Naive thymus-derived CD8-positive, alpha-beta T cell (primary cell): ENCODE measurements at regions not wholly inside any gene's neighbourhood (a gene's known extent, or its start where the extent isn't known, plus 50 kb on each side); places are given as distances from the start of the nearest gene placed in this dataset.
"Not testable (repeated sequence)": the region's sequence is repeated elsewhere in the genome, so short reads cannot be mapped to it uniquely, and the experiment has no call there.

Experiments used
- ATAC-seq, 2 donors: fragments of 150-1000 bp; cut with Tn5 transposase in 1 of 2; sonication (Bioruptor Pico), chemical (Tn5 transposase) in 1 of 2; 1 replicate in 1 of 2; 2 replicates in 1 of 2; pipeline ENCODE4 v1.10.0; 2021; ENCODE audit warnings: mild to moderate bottlenecking in 2 of 2, moderate library complexity in 2 of 2
- POLR2A ChIA-PET: fragments of 350-600 bp; sonication (Branson Sonifier 250); formaldehyde crosslinking; loops from one replicate; lab custom pipeline; 2021; ENCODE audit warnings: antibody characterized with exemption; lab: Charles Lee
- DNase-seq, 10 donors: peaks; one replicate each; pipeline versions ENCODE4 v3.0.0 to v3.0.0-alpha.2; 2020 to 2022
- H3K27ac Mint-ChIP-seq, 10 donors: one replicate each; pipeline ENCODE4 v1.8.0; 2020 to 2022; ENCODE audit warnings: mild to moderate bottlenecking in 10 of 10, mixed read lengths in 10 of 10, moderate library complexity in 4 of 10, inconsistent platforms in 1 of 10
- H3K27me3 Mint-ChIP-seq, 5 donors: one replicate each; pipeline ENCODE4 v1.8.0; 2021 to 2022; ENCODE audit warnings: mixed read lengths in 5 of 5
- H3K36me3 Mint-ChIP-seq, 3 donors: one replicate each; pipeline ENCODE4 v1.8.0; 2020 to 2022; ENCODE audit warnings: mixed read lengths in 3 of 3, mild to moderate bottlenecking in 2 of 3, inconsistent platforms in 1 of 3
- H3K4me1 Mint-ChIP-seq, 4 donors: one replicate each; pipeline ENCODE4 v1.8.0; 2021 to 2022; ENCODE audit warnings: mixed read lengths in 4 of 4
- H3K4me3 Mint-ChIP-seq, 10 donors: one replicate each; pipeline ENCODE4 v1.8.0; 2020 to 2022; ENCODE audit warnings: mild to moderate bottlenecking in 10 of 10, mixed read lengths in 10 of 10, moderate library complexity in 6 of 10, inconsistent platforms in 1 of 10
- H3K9me3 Mint-ChIP-seq, 9 donors: one replicate each; pipeline ENCODE4 v1.8.0; 2020 to 2022; ENCODE audit warnings: mixed read lengths in 9 of 9, mild to moderate bottlenecking in 3 of 9, inconsistent platforms in 1 of 9, moderate library complexity in 1 of 9

DNA sequence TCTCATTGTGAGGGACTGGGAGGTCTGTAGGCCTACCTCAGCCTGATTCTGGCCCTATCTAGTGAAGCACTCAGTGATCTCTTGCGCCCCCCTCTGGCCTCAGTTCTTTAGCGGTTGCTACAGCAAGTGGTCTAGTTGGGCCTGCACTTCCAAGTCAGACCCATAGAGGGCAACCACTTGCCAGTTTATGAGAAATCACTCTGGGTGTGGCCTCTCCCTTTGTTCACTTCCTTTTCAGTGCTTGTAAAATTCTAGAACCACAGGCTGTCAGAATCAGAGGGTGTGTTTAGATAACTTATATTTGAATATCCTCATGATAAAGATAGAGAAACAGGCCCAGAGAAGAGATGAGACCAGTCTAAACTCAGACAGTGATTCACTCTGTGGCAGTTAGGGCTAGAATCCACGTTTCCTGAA lies 60.9 kb upstream of the LAS1L start:
- peak overlapping the region; percentile 38 to 82 (median 75) for H3K4me3 Mint-ChIP-seq
- peaks cover 24 to 53% (median 41%) of the 10 kb centered on the region in 4 donors for H3K4me1 Mint-ChIP-seq
- ATAC-seq, result peak; percentile 70 to 83
- H3K27ac Mint-ChIP-seq, result peak overlapping the region; percentile 71 to 99 (median 94)
- no peaks in the 10 kb centered on the region for H3K27me3 Mint-ChIP-seq
- POLR2A ChIA-PET, result interaction anchor here (0.6 to 6.9 kb wide), 3 partner anchors 73 to 110 kb away, joined by 3 to 42 read pairs (median 16); partner anchors contain the start of gene MSN
- H3K36me3 Mint-ChIP-seq, result no peaks in the 10 kb centered on the region
- DNase-seq, result peak; percentile 74 to 95 (median 88)
- no peaks in the 10 kb centered on the region for H3K9me3 Mint-ChIP-seq

DNA sequence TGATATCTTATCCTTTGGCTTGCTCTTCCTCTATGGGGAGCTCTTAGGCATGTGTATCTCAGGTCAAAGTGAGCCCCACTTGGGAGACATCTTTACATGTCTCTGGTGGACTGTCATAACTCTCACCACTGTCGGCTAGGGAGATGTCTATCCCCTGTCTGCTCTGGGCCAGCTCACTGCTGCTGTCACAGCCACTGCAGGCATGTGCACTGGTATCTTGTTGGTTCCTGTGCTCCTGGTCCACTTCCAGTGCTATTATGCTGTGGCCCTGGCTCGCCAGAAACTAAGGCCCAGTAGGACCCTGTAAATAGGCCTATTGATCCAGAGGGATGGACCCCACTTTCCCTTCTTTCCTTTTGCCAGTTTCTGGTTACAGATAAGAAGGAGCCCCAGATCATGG lies 56.6 kb upstream of the LAS1L start:
- POLR2A ChIA-PET, result no interaction called here
- peak overlapping the region in 2 of 10 donors; percentile 47 to 60 for H3K27ac Mint-ChIP-seq
- H3K9me3 Mint-ChIP-seq, result no peaks in the 10 kb centered on the region
- H3K4me1 Mint-ChIP-seq, result peaks cover 7 to 14% (median 9%) of the 10 kb centered on the region in 4 donors
- H3K36me3 Mint-ChIP-seq, result no peaks in the 10 kb centered on the region
- ATAC-seq, result no peak
- H3K27me3 Mint-ChIP-seq, result peaks cover 0 to 1% (median 0%) of the 10 kb centered on the region in 5 donors
- no peak for DNase-seq
- no peak overlapping the region for H3K4me3 Mint-ChIP-seq

- no peak for DNase-seq
- H3K27me3 Mint-ChIP-seq, result peaks cover 0 to 1% (median 0%) of the 10 kb centered on the region in 5 donors
- peak overlapping the region in 1 of 10 donors; percentile 40 for H3K27ac Mint-ChIP-seq
- no peak for ATAC-seq
- POLR2A ChIA-PET, result no interaction called here
- H3K9me3 Mint-ChIP-seq, result no peaks in the 10 kb centered on the region
- H3K4me3 Mint-ChIP-seq, result no peak overlapping the region
- H3K4me1 Mint-ChIP-seq, result peaks cover 0 to 3% (median 0%) of the 10 kb centered on the region in 4 donors
- no peaks in the 10 kb centered on the region for H3K36me3 Mint-ChIP-seq
Observed at GRCh38 chrX:65589304-65589703, 54.7 kb upstream of the LAS1L start.

GRCh38 chrX:65588795-65589194 lies 54.2 kb upstream of the LAS1L start:
- H3K4me1 Mint-ChIP-seq, result peaks cover 0 to 3% (median 0%) of the 10 kb centered on the region in 4 donors
- POLR2A ChIA-PET, result interaction anchor here (0.5 kb wide), 1 partner anchor 7 kb away, joined by 3 read pairs; no protein-coding TSS in a partner anchor
- no peak for ATAC-seq
- no peaks in the 10 kb centered on the region for H3K36me3 Mint-ChIP-seq
- DNase-seq, result no peak
- H3K9me3 Mint-ChIP-seq, result no peaks in the 10 kb centered on the region
- H3K27me3 Mint-ChIP-seq, result peaks cover 0 to 1% (median 0%) of the 10 kb centered on the region in 5 donors
- no peak overlapping the region for H3K4me3 Mint-ChIP-seq
- no peak overlapping the region for H3K27ac Mint-ChIP-seq

DNA sequence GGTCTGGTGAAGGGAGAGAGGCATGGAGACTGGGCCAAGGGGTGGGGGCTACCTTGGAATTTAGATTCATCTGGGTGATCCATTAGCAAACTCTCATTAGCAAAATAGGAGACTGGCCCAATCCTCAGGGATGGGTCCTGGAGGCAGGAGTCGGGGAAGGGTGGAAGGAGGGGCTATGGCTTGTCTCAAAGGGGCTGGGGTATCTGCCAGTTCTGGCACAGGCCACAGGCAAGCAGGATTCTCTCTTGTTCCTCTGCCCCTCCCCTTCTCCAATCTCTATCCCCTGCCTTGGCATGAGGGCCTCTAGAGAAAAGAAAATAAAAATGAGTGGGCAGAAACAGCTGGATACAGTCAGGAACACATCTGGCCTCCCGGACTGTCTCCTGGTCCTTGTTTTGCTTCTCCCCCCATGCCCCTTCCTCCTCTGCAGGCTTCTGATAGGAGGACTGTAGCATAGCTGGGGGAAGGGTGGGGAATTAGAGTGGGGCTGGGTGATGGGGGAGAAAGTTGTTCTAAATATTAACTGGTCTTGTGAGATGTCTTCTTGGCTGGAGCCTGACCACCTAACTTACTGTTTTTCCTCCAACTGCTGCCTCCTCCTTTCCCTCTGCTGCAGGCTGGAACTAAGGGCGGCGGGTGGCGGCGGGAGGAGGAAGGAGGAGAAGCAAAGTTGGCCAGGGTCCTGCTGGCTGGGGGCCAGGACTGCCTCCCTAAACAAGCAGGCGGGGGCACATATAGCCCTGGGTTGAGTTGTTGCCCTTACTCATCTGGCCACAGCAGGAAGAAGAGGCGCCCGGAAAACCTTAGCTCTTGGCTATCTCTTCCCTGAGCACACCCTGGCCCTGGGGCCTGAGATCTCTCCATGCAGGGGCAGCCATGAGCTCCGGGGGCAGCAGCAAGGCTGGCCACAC lies 53.3 kb upstream of the LAS1L start:
- no peak for ATAC-seq
- Mint-ChIP-seq H3K4me1 (peaks cover 0 to 3% (median 0%) of the 10 kb centered on the region in 4 donors), H3K4me3 (no peak overlapping the region), H3K36me3 (no peaks in the 10 kb centered on the region), H3K27ac (no peak overlapping the region), H3K27me3 (peaks cover 0 to 1% (median 0%) of the 10 kb centered on the region in 5 donors), H3K9me3 (no peaks in the 10 kb centered on the region)
- POLR2A ChIA-PET, result interaction anchor here (0.5 kb wide), 1 partner anchor 8 kb away, joined by 3 read pairs; no protein-coding TSS in a partner anchor
- DNase-seq, result no peak

DNA sequence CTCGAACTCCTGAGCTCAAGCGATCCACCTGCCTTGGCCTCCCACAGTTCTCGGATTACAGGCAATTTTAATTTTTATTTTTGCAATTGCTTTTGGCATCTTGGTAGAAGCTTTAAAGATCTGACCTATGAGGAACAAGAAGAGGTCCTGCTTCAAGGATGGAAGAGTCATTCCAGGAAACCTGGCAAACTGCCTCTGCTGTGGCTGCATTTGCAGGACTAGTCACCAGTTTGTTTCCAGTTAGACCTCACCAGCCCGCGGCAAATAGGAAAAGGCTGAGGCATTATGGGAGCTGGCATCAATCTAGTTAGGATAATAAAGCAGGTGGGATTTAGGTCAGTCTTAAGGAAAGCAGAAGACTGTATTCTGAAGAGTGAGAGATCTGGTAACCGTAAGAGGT lies 51.9 kb upstream of the LAS1L start:
- Mint-ChIP-seq H3K27me3 (peaks cover 0 to 1% (median 0%) of the 10 kb centered on the region in 5 donors), H3K27ac (peak overlapping the region in 1 of 10 donors; percentile 85), H3K36me3 (no peaks in the 10 kb centered on the region), H3K4me1 (peaks cover 0 to 7% (median 3%) of the 10 kb centered on the region in 4 donors), H3K9me3 (no peaks in the 10 kb centered on the region), H3K4me3 (no peak overlapping the region)
- no peak for DNase-seq
- POLR2A ChIA-PET, result no interaction called here
- ATAC-seq, result no peak

GRCh38 chrX:65585226-65585625 lies 50.6 kb upstream of the LAS1L start:
- H3K9me3 Mint-ChIP-seq, H3K4me3 Mint-ChIP-seq, POLR2A ChIA-PET, ATAC-seq, H3K27me3 Mint-ChIP-seq, DNase-seq, H3K36me3 Mint-ChIP-seq, H3K4me1 Mint-ChIP-seq: not testable (repeated sequence)
- peak overlapping the region in 1 of 10 donors; percentile 37 for H3K27ac Mint-ChIP-seq
